RWPE2 (cell line): ENCODE measurements at regions not wholly inside any gene's neighbourhood (a gene's known extent, or its start where the extent isn't known, plus 50 kb on each side); places are given as distances from the start of the nearest gene placed in this dataset.

Experiments
- ATAC-seq: fragments of 200-7000 bp; cut with Tn5 transposase; 3 replicates; pipeline ENCODE4 v1.9.1; 2021; ENCODE audit warnings: low read depth
- DNase-seq: peaks from one replicate; pipeline ENCODE4 v3.0.0-alpha.2; 2020; ENCODE audit warnings: low spot score
- H3K27ac ChIP-seq: fragments of 450-650 bp; 2 replicates; pipeline ENCODE4 v1.5.1; 2017; ENCODE audit warnings: mild to moderate bottlenecking; ENCODE audit not compliant: poor library complexity, severe bottlenecking
- H3K27me3 ChIP-seq: fragments of 250-450 bp; sonication (Bioruptor Pico); 2 replicates; pipeline ENCODE4 v1.5.1; 2021; ENCODE audit warnings: mild to moderate bottlenecking, moderate library complexity; ENCODE audit not compliant: insufficient read depth, poor library complexity, severe bottlenecking
- H3K36me3 ChIP-seq: fragments of 250-450 bp; sonication (Bioruptor Pico); 2 replicates; pipeline ENCODE4 v1.5.1; 2020; ENCODE audit warnings: low read depth, mild to moderate bottlenecking, moderate library complexity
- H3K4me1 ChIP-seq: fragments of 250-450 bp; sonication (Bioruptor Pico); 2 replicates; pipeline ENCODE4 v1.5.1; 2021; ENCODE audit warnings: mild to moderate bottlenecking, moderate library complexity; ENCODE audit not compliant: insufficient read depth, poor library complexity, severe bottlenecking
- H3K4me3 ChIP-seq: fragments of 250-450 bp; sonication (Bioruptor Pico); 2 replicates; pipeline ENCODE4 v1.5.1; 2021; ENCODE audit warnings: mild to moderate bottlenecking, moderate library complexity; ENCODE audit not compliant: severe bottlenecking
- H3K9me3 ChIP-seq: fragments of 250-450 bp; sonication (Bioruptor Pico); 2 replicates; pipeline ENCODE4 v1.5.1; 2021; ENCODE audit warnings: mild to moderate bottlenecking, moderate library complexity; ENCODE audit not compliant: severe bottlenecking
- TF ChIP-seq, protein P1 (sequence below): fragments of 450-650 bp; IDR thresholded peaks from one replicate; pipeline ENCODE4 v1.5.1; 2017; ENCODE audit warnings: mild to moderate bottlenecking, moderate library complexity; ENCODE audit not compliant: poor library complexity, severe bottlenecking

DNA sequence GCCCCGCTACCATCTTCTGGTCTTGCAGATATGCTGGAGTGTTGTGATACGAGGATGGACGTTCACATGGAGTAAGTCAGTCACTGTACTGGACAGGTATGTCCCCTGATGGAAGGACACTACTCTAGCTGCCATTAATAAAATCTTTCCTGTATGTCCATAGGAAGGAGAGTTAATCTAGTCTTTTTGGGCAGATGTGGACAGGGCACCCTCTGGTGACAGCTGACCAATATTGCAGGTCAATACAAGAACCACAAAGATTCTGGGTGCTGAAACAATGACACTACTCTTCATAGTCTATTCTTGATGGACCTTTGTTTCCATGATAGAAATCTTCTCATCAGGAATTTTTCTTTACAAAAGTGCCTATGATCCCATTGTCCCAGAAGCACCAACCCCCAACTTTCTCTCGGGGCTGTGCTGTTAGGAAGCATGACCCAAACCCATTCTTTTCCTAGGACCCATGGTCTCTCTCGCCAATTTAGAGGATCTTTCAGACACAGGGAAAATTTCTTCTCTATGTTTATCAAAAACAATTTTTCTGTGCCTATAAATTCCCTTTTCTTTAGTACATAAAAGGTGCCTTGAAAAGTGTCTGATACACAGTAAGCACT is 376.9 kb downstream of the DTWD2 start:
- ATAC-seq (peak; percentile 35; the same call in 1 of the 3 replicates), DNase-seq (no peak)
- Histone ChIP-seq H3K4me1 (no peaks in the 10 kb centered on the region), H3K9me3 (no peaks in the 10 kb centered on the region), H3K36me3 (no peaks in the 10 kb centered on the region), H3K4me3 (no peak overlapping the region), H3K27ac (no peak overlapping the region), H3K27me3 (no peaks in the 10 kb centered on the region)
- TF ChIP-seq, protein P1, sequence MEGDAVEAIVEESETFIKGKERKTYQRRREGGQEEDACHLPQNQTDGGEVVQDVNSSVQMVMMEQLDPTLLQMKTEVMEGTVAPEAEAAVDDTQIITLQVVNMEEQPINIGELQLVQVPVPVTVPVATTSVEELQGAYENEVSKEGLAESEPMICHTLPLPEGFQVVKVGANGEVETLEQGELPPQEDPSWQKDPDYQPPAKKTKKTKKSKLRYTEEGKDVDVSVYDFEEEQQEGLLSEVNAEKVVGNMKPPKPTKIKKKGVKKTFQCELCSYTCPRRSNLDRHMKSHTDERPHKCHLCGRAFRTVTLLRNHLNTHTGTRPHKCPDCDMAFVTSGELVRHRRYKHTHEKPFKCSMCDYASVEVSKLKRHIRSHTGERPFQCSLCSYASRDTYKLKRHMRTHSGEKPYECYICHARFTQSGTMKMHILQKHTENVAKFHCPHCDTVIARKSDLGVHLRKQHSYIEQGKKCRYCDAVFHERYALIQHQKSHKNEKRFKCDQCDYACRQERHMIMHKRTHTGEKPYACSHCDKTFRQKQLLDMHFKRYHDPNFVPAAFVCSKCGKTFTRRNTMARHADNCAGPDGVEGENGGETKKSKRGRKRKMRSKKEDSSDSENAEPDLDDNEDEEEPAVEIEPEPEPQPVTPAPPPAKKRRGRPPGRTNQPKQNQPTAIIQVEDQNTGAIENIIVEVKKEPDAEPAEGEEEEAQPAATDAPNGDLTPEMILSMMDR, result peak; percentile 74

DNA sequence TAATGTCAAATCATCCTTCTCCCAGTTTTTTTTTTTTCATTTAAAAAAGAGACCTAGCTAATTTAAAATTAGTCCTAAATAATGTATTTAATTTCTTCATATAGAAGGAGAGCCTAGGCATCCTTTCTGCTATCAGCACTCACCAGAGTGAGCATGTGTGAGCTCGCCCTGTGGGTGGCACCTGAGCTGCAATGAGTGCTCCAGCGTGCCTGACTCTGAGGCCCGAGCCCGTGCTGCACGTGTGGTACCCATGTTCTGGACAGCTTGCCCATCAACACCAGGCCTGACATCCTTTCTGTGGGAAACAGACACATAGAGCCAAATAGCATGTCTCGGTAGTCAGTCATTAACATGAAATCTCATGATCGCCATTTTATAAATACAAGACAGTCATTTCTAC is 381.4 kb downstream of the DTWD2 start:
- Histone ChIP-seq H3K36me3 (no peaks in the 10 kb centered on the region), H3K27ac (no peak overlapping the region), H3K27me3 (no peaks in the 10 kb centered on the region), H3K4me3 (no peak overlapping the region), H3K9me3 (no peaks in the 10 kb centered on the region), H3K4me1 (no peaks in the 10 kb centered on the region)
- DNase-seq (no peak), ATAC-seq (no peak)
- TF ChIP-seq, protein P1, result no peak

DNA sequence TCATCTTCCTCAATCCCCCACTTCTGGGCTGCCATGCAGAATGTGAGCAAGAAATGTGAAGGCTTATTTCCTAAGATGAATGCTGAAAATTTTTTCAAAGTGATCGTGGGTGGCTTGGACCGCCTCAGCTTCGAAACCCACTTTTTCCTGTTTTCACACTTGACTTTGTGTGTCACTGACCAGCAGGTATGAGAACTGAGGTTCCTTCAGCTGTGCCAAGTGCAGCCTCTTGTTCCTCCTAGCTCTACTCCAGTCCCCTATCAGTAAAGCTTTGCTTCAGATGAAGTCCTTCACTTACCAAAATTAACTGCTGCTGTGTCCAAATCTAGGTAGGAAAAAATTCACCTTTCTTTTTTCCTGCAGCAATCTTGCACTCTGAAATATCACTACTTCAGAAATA is 382.6 kb downstream of the DTWD2 start:
- Histone ChIP-seq H3K27me3 (no peaks in the 10 kb centered on the region), H3K4me1 (no peaks in the 10 kb centered on the region), H3K4me3 (no peak overlapping the region), H3K9me3 (no peaks in the 10 kb centered on the region), H3K36me3 (no peaks in the 10 kb centered on the region), H3K27ac (no peak overlapping the region)
- ATAC-seq, result no peak
- TF ChIP-seq, protein P1, result no peak
- DNase-seq, result no peak

DNA sequence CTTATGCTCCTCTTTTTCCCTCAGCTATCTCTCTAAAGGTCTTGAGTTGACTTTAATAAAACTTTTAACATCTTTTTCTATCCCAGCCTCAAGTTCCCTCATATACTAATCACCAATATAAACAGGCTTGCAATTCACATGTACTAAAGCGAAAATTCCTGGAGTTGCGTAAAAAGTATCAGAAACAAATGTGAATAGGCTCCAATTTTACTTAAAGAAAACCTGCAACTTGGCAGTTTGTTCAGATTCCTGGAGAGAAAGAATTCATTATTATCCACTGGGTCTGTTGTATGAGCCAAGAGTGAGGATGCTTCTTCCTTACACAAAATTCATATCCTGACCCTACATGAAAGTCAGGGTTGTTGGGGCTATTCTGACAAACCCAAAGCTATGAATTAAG is 384.2 kb downstream of the DTWD2 start:
- no peak overlapping the region for H3K27ac ChIP-seq
- H3K27me3 ChIP-seq, result no peaks in the 10 kb centered on the region
- H3K9me3 ChIP-seq, result no peaks in the 10 kb centered on the region
- H3K4me3 ChIP-seq, result no peak overlapping the region
- DNase-seq, result no peak
- TF ChIP-seq, protein P1, result no peak
- no peaks in the 10 kb centered on the region for H3K4me1 ChIP-seq
- H3K36me3 ChIP-seq, result no peaks in the 10 kb centered on the region
- ATAC-seq, result no peak

DNA sequence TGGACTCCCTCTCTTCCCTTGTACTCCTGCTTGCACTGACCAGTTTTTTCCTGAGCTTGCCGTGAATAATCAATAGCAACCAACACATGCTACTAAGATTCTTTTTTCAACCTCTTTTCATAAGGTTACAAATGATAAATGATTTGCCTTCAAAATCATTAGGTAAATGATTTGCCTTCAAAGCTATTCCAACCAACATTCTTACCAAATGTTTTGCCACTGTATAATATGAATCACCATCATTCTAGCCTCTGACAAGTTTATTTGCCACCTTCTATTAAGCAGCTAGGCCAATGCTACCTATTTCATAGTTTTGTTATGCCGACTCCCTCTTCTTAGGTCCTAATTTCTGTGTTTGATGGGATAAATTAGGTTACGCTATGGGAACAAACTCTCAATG is 385.1 kb downstream of the DTWD2 start:
- TF ChIP-seq, protein P1, result no peak

More for the DNA sequence above, 385.1 kb downstream of the DTWD2 start:
- Histone ChIP-seq H3K27me3 (no peaks in the 10 kb centered on the region), H3K9me3 (no peaks in the 10 kb centered on the region), H3K27ac (no peak overlapping the region), H3K4me1 (no peaks in the 10 kb centered on the region), H3K36me3 (no peaks in the 10 kb centered on the region), H3K4me3 (no peak overlapping the region)
- ATAC-seq (no peak), DNase-seq (no peak)
